Omental fat pad (tissue), 3 donors: ENCODE measurements at regions not wholly inside any gene's neighbourhood (a gene's known extent, or its start where the extent isn't known, plus 50 kb on each side); places are given as distances from the start of the nearest gene placed in this dataset.

Experiments
- ATAC-seq: fragments of 150-250 bp; one replicate; pipeline ENCODE4 v1.9.1; 2016; ENCODE audit warnings: mild to moderate bottlenecking, moderate library complexity; ENCODE audit not compliant: low FRiP score
- DNase-seq: peaks from one replicate; pipeline ENCODE4 v3.0.0-alpha.2; 2019; ENCODE audit warnings: low spot score
- CTCF ChIP-seq, 3 donors: fragments of 450-650 bp; IDR thresholded peaks; one replicate each; pipeline ENCODE4 v1.5.1; 2016 to 2017; ENCODE audit warnings: antibody characterized with exemption in 3 of 3, mild to moderate bottlenecking in 3 of 3, moderate library complexity in 2 of 3

DNA sequence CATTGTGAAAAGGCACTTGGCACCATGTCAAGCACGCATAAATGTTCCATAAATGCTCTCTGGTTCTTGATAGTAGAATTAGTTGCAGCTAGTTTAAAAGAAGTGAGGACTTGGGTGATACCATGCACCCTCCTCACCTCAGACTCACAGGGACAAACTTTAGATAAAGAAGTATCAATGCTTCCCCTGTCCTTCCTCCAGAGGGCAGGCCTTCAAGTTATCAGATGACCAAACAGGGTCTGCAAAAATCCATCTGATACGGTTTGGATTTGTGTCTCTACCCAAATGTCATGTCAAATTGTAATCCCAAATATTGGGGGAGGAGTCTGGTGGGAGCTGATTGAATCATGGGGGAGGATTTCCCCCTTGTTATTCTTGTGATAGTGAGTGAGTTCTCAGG is 54.1 kb downstream of the C1QL2 start:
- no peak for DNase-seq
- TF ChIP-seq CTCF (IDR thresholded peaks at IDR 0.05), result no peak
- ATAC-seq, result no peak

GRCh38 chr2:119102964-119103363 is 55.6 kb downstream of the C1QL2 start:
- ATAC-seq (no peak), DNase-seq (no peak)
- TF ChIP-seq CTCF (IDR thresholded peaks at IDR 0.05), result no peak

GRCh38 chr2:119088416-119088815 is 70.1 kb downstream of the C1QL2 start:
- no peak for TF ChIP-seq CTCF (IDR thresholded peaks at IDR 0.05)
- DNase-seq (no peak), ATAC-seq (no peak)

- TF ChIP-seq CTCF (IDR thresholded peaks at IDR 0.05), result no peak
- DNase-seq (no peak), ATAC-seq (no peak)
Observed at GRCh38 chr2:119086327-119086726, 72.2 kb downstream of the C1QL2 start.

GRCh38 chr2:119085613-119086012 is 72.9 kb downstream of the C1QL2 start:
- no peak for TF ChIP-seq CTCF (IDR thresholded peaks at IDR 0.05)
- no peak for ATAC-seq
- DNase-seq, result no peak

DNA sequence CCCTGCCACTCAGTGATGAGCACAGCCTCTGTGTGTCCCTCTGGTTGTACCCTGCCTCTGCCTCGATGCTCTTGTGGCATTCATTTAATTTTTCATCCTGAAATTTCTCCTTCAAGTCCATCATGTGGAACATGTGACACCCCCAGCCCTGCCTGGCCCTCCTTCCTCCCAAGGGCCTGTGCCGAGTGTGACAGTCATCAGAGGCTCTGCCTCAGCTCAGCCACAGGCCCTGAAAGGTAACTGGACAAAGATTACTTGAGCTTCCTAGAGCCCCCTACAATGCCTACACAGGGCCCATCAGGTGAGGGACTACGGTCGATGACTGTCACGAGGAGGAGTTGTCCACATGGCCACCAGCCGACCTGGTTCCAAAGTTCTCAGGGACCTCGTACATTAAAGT is 75.1 kb downstream of the C1QL2 start:
- DNase-seq, result no peak
- ATAC-seq, result no peak
- TF ChIP-seq CTCF (IDR thresholded peaks at IDR 0.05), result no peak

- no peak for TF ChIP-seq CTCF (IDR thresholded peaks at IDR 0.05)
- DNase-seq (no peak), ATAC-seq (no peak)
Observed at GRCh38 chr2:119082821-119083400, 75.6 kb downstream of the C1QL2 start.
